ENCODE measurements at regions not wholly inside any gene's neighbourhood (a gene's known extent, or its start where the extent isn't known, plus 50 kb on each side); places are given as distances from the start of the nearest gene placed in this dataset.
"Not testable (repeated sequence)": the region's sequence is repeated elsewhere in the genome, so short reads cannot be mapped to it uniquely, and the experiment has no call there.

DNA sequence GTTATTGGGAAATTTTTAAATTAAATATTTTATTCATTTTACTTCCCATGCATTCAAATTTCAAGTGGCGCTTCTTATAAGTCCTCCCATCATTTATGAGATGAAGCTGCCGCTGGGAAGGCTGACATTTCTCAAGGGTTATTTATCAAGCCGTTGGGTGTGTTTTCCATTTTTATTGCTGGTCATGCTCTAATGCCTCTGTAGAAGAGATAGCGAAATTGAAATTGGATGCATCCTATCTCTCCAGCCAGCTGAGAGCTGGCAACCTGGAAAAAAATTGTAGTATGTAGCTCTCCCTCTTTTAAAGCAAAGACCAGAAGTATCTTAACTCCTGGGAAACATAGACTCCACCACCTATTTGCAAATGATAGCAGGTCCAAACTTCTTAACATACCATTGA, 135.9 kb downstream of the C6orf118 start:
- no peak for DNase-seq
- H3K9me3 ChIP-seq (replicated peaks; ENCODE audit: control insufficient read depth, low read depth, low read length), result no peaks in the 10 kb centered on the region
- H3K27me3 ChIP-seq (ENCODE audit: control insufficient read depth, insufficient read depth, low read length), result no peaks in the 10 kb centered on the region
- no peak overlapping the region for H3K27ac ChIP-seq (ENCODE audit: low read length)
- no CpG with 5 or more reads among the region's 4 CpGs for WGBS (ENCODE audit: insufficient coverage)
- H3K4me3 ChIP-seq (ENCODE audit: low read length), result no peak overlapping the region
- no peaks in the 10 kb centered on the region for H3K4me1 ChIP-seq (ENCODE audit: control insufficient read depth, insufficient read depth, low read length)
- H3K36me3 ChIP-seq (ENCODE audit: control insufficient read depth, insufficient read depth, low read length), result no peaks in the 10 kb centered on the region

DNA sequence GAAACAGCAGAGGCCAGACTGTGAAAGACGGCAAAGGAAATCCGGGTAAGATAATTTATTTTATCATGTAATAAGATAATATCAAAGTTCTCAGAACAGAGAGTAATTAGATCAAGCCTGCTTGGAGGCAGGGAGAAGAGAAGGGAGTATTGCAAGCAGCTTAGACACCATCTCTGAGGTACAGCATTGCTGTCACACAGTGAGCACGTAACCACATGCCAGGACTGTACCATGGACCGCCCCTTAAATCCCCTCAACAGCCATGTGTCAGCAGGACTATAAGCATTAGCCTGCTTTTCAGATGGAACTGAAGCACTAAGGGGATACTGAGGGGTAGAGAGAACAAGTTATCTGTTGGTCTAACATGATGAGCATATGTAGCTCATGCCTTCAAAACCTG, 141.5 kb downstream of the C6orf118 start:
- Histone ChIP-seq H3K27me3 (ENCODE audit: control insufficient read depth, insufficient read depth, low read length) (no peaks in the 10 kb centered on the region), H3K4me3 (ENCODE audit: low read length) (no peak overlapping the region), H3K36me3 (ENCODE audit: control insufficient read depth, insufficient read depth, low read length) (no peaks in the 10 kb centered on the region), H3K9me3 (replicated peaks; ENCODE audit: control insufficient read depth, low read depth, low read length) (peaks cover 9% of the 10 kb centered on the region), H3K4me1 (ENCODE audit: control insufficient read depth, insufficient read depth, low read length) (no peaks in the 10 kb centered on the region), H3K27ac (ENCODE audit: low read length) (no peak overlapping the region)
- no peak for DNase-seq
- WGBS (ENCODE audit: insufficient coverage), result no CpG with 5 or more reads among the region's 4 CpGs

DNA sequence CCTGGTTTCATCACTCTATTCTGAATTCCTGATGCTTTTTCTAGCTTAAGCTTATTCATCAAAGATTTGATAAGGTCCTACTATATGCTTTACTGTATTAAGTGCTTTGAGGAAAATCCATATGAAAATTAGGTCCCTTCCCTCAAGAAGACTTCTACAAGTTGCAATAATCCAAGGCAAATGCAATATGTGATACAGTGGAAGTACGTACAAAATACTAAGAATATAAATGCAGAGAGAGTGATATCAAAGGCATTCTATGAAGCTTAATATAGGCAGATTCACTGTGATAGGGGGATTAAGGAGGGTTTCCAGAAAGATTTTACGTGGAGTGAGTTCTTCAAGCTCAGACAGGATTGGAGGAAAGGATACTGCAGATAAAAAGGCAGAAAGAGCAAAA, 142.1 kb downstream of the C6orf118 start:
- no peak overlapping the region for H3K27ac ChIP-seq (ENCODE audit: low read length)
- H3K36me3 ChIP-seq (ENCODE audit: control insufficient read depth, insufficient read depth, low read length), result no peaks in the 10 kb centered on the region
- H3K4me3 ChIP-seq (ENCODE audit: low read length), result no peak overlapping the region
- WGBS (ENCODE audit: insufficient coverage), result 80% methylated on average over 1 of the region's 2 CpGs
- no peak for DNase-seq
- H3K9me3 ChIP-seq (replicated peaks; ENCODE audit: control insufficient read depth, low read depth, low read length), result peaks cover 9% of the 10 kb centered on the region
- H3K4me1 ChIP-seq (ENCODE audit: control insufficient read depth, insufficient read depth, low read length), result no peaks in the 10 kb centered on the region
- H3K27me3 ChIP-seq (ENCODE audit: control insufficient read depth, insufficient read depth, low read length), result no peaks in the 10 kb centered on the region

DNA sequence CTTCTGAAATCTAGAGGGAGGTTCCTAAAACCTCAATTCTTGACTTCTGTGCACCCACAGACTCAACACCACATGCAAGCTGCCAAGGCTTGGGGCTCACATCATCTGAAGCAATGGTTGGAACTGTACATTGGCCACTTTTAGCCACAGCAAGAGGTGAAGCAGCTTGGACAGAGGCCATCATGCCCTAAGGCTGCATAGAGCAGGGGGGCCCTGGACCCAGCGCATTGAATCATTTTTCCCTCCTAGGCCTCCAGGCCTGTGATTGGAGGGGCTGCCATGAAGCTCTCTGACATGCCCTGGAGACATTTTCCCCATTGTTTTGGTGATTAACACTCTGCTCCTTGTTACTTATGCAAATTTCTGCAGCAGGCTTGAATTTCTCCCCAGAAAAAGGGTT, 145.9 kb downstream of the C6orf118 start:
- H3K27ac ChIP-seq (ENCODE audit: low read length), result no peak overlapping the region
- no peak overlapping the region for H3K4me3 ChIP-seq (ENCODE audit: low read length)
- no peaks in the 10 kb centered on the region for H3K36me3 ChIP-seq (ENCODE audit: control insufficient read depth, insufficient read depth, low read length)
- peaks cover 9% of the 10 kb centered on the region for H3K9me3 ChIP-seq (replicated peaks; ENCODE audit: control insufficient read depth, low read depth, low read length)
- DNase-seq, result no peak
- no peaks in the 10 kb centered on the region for H3K27me3 ChIP-seq (ENCODE audit: control insufficient read depth, insufficient read depth, low read length)
- WGBS (ENCODE audit: insufficient coverage), result 100% methylated on average over 1 of the region's 1 CpG
- H3K4me1 ChIP-seq (ENCODE audit: control insufficient read depth, insufficient read depth, low read length), result no peaks in the 10 kb centered on the region

DNA sequence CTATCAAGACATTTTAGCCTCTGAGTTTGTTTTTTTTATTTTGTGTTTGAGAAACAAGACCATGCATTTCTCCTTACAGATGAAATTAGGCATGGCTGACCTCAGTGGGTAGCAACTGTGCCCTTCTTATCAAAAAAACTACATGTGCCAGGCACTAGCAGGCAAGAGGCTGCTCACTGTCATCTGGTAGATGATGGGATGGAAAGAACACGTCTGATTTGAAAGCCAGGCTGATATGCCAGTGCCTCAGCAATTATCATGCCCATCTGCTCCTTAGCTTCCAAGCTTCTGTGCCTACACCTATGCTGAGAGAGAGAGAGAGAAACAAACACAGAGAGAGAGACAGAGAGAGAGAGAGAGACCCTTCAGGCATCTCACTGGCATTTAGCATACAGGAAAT, 149.9 kb downstream of the C6orf118 start:
- peaks cover 9% of the 10 kb centered on the region for H3K9me3 ChIP-seq (replicated peaks; ENCODE audit: control insufficient read depth, low read depth, low read length)
- no CpG with 5 or more reads among the region's 1 CpG for WGBS (ENCODE audit: insufficient coverage)
- no peak for DNase-seq
- H3K4me3 ChIP-seq (ENCODE audit: low read length), result no peak overlapping the region
- H3K4me1 ChIP-seq (ENCODE audit: control insufficient read depth, insufficient read depth, low read length), result no peaks in the 10 kb centered on the region
- no peak overlapping the region for H3K27ac ChIP-seq (ENCODE audit: low read length)
- no peaks in the 10 kb centered on the region for H3K27me3 ChIP-seq (ENCODE audit: control insufficient read depth, insufficient read depth, low read length)
- no peaks in the 10 kb centered on the region for H3K36me3 ChIP-seq (ENCODE audit: control insufficient read depth, insufficient read depth, low read length)

DNA sequence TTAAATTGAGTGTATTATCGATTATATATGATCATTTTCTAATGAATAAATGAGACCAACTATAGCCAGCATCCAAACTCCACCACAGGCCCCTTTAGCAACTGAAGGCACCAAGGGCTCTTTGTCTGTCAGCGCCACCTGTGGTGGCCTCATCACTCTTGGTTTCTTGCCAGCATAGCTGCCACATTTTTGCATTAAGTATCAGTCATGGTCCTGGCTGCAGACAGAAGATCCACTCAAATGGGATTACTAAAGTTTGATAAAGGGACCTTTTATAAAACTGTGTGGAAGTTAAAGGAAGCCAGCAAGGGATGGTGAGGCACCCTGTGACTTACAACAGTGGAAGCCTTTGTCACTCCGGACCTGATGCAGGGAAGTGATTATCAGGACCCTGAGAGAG, 162.9 kb downstream of the C6orf118 start:
- 82% methylated on average over 1 of the region's 3 CpGs for WGBS (ENCODE audit: insufficient coverage)
- peak; percentile 45 for DNase-seq

DNA sequence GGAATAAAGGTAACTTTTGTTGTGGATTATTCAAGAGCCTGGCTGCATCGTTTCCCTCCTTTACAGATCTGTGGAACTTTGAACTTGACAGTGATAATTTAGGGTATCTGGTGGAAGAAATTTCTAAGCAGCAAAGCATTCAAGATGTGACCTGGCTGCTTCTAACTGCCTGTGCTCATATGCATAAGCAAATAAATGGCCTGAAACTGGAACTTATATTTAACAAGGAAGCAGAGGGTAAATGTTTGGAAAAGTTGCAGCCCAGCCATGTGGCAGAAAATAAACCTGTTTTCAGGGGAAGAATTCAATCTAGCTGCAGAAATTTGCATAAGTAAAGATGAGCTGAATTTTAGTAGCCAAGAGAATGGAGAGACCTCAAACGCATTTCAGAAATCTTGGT, 173.5 kb downstream of the C6orf118 start:
- Histone ChIP-seq H3K9me3 (replicated peaks; ENCODE audit: control insufficient read depth, low read depth, low read length) (peaks cover 9% of the 10 kb centered on the region), H3K4me3 (ENCODE audit: low read length) (no peak overlapping the region), H3K27me3 (ENCODE audit: control insufficient read depth, insufficient read depth, low read length) (no peaks in the 10 kb centered on the region), H3K36me3 (ENCODE audit: control insufficient read depth, insufficient read depth, low read length) (no peaks in the 10 kb centered on the region), H3K4me1 (ENCODE audit: control insufficient read depth, insufficient read depth, low read length) (no peaks in the 10 kb centered on the region), H3K27ac (ENCODE audit: low read length) (no peak overlapping the region)
- DNase-seq, result no peak
- WGBS (ENCODE audit: insufficient coverage), result 88% methylated on average over 1 of the region's 2 CpGs

More for the DNA sequence above, 162.9 kb downstream of the C6orf118 start:
- Histone ChIP-seq H3K9me3 (replicated peaks; ENCODE audit: control insufficient read depth, low read depth, low read length) (peaks cover 4% of the 10 kb centered on the region), H3K36me3 (ENCODE audit: control insufficient read depth, insufficient read depth, low read length) (no peaks in the 10 kb centered on the region), H3K27ac (ENCODE audit: low read length) (no peak overlapping the region), H3K27me3 (ENCODE audit: control insufficient read depth, insufficient read depth, low read length) (no peaks in the 10 kb centered on the region), H3K4me1 (ENCODE audit: control insufficient read depth, insufficient read depth, low read length) (peaks cover 4% of the 10 kb centered on the region), H3K4me3 (ENCODE audit: low read length) (no peak overlapping the region)

DNA sequence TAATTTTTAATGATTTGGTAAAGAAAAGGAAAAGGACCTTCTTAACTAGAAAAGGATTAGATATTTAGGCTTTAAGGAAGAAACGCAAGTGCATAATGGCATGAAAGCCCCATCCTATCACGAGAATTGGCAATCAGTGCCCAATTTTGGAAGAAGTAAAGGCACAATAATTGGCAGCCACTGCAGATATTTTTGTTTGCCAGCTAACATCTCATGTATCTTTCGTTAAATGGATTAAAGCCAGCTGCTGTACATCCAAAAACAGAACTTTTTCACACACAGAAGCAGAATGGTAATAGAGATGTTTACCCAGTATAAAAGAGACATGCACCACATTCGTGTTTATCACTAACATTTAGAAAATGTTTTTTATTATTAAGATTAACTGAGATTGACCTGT, 180.3 kb downstream of the C6orf118 start:
- Histone ChIP-seq H3K4me1 (ENCODE audit: control insufficient read depth, insufficient read depth, low read length) (peaks cover 3% of the 10 kb centered on the region), H3K36me3 (ENCODE audit: control insufficient read depth, insufficient read depth, low read length) (no peaks in the 10 kb centered on the region), H3K4me3 (ENCODE audit: low read length) (no peak overlapping the region), H3K9me3 (replicated peaks; ENCODE audit: control insufficient read depth, low read depth, low read length) (no peaks in the 10 kb centered on the region), H3K27me3 (ENCODE audit: control insufficient read depth, insufficient read depth, low read length) (no peaks in the 10 kb centered on the region), H3K27ac (ENCODE audit: low read length) (no peak overlapping the region)
- 83% methylated on average over 2 of the region's 4 CpGs for whole genome bisulfite sequencing (ENCODE audit: insufficient coverage)
- peak; percentile 26 for DNase-seq

DNA sequence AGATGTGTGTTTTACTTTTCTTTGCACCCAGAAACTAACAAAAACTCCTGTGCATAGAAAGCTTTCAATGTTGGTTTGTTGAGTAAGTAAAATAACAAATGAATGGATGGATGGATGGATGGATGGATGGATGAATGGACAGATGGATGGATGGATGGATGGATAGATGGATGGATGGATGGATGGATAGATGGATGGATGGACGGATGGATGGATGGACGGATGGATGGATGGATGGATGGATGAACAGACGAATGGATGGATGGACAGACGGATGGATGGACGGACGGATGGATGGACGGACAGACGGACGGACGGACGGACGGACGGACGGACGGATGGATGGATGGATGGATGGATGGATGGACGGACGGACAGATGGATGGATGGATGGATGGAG, 181.7 kb downstream of the C6orf118 start:
- not testable (repeated sequence) for H3K4me3 ChIP-seq (ENCODE audit: low read length)
- WGBS (ENCODE audit: insufficient coverage), result 83% methylated on average over 17 of the region's 17 CpGs

DNA sequence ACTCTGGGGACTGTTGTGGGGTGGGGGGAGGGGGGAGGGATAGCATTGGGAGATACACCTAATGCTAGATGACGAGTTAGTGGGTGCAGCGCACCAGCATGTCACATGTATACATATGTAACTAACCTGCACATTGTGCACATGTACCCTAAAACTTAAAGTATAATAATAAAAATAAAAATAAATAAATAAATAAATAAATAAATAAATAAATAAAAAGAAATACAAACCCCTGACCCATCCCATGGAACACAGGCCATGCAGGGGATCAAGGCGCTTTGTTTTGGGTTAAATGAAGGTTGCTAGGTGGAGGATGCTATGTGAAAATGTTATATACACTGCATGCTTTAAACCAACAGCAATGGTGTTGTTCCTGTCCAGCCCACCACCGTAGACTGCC, 184.7 kb downstream of the C6orf118 start:
- not testable (repeated sequence) for H3K4me1 ChIP-seq (ENCODE audit: control insufficient read depth, insufficient read depth, low read length); H3K9me3 ChIP-seq (replicated peaks; ENCODE audit: control insufficient read depth, low read depth, low read length); H3K27me3 ChIP-seq (ENCODE audit: control insufficient read depth, insufficient read depth, low read length); H3K36me3 ChIP-seq (ENCODE audit: control insufficient read depth, insufficient read depth, low read length); H3K4me3 ChIP-seq (ENCODE audit: low read length); DNase-seq; H3K27ac ChIP-seq (ENCODE audit: low read length)
- WGBS (ENCODE audit: insufficient coverage), result no CpG with 5 or more reads among the region's 4 CpGs

More for the DNA sequence above, 181.7 kb downstream of the C6orf118 start:
- not testable (repeated sequence) for H3K4me1 ChIP-seq (ENCODE audit: control insufficient read depth, insufficient read depth, low read length); H3K27me3 ChIP-seq (ENCODE audit: control insufficient read depth, insufficient read depth, low read length); H3K36me3 ChIP-seq (ENCODE audit: control insufficient read depth, insufficient read depth, low read length); H3K27ac ChIP-seq (ENCODE audit: low read length); DNase-seq; H3K9me3 ChIP-seq (replicated peaks; ENCODE audit: control insufficient read depth, low read depth, low read length)

DNA sequence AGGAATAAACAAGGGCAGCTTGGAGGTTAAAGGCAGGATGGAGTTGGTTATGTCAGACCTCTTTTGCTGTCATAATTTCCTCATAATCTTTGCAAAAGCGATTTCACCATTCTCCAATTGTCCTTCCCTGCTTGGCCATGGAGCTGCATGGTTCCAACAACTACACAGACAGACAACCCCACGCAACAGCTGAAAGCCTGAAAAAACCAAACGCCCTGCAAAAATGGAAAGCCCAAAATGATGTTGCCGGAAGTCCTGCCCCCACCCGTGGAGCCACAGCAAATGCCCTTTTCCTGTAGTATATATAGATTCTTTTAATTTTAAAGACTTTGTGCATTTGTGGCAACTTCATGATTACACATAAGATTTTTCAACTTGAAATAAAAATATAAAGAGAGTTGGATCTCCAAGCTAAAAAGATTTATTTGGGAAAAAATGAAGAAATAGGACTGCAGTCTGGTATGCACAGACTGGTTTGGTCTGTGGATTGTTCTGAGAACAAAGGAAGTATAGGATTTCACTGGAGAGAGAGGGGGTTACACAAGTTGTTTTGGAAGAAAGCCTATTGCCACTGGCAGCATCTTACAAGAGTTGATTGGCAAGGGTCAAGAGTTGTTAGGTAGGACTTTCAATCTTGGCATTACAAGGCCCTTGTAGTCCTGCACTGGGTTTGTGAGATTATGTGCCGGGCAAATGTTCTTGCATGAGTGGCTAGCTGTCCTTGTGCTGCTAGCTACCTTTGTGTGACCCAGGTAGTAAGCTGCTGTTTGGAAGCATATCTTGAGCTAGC, 190.0 kb downstream of the C6orf118 start:
- Histone ChIP-seq H3K4me3 (ENCODE audit: low read length) (no peak overlapping the region), H3K27ac (ENCODE audit: low read length) (no peak overlapping the region), H3K4me1 (ENCODE audit: control insufficient read depth, insufficient read depth, low read length) (no peaks in the 10 kb centered on the region), H3K36me3 (ENCODE audit: control insufficient read depth, insufficient read depth, low read length) (no peaks in the 10 kb centered on the region), H3K27me3 (ENCODE audit: control insufficient read depth, insufficient read depth, low read length) (no peaks in the 10 kb centered on the region), H3K9me3 (replicated peaks; ENCODE audit: control insufficient read depth, low read depth, low read length) (no peaks in the 10 kb centered on the region)
- WGBS (ENCODE audit: insufficient coverage), result 58% methylated on average over 2 of the region's 6 CpGs
- no peak for DNase-seq

Measured in muscle of leg (tissue), 3 donors.